ENCODE measurements at regions not wholly inside any gene's neighbourhood (a gene's known extent, or its start where the extent isn't known, plus 50 kb on each side); places are given as distances from the start of the nearest gene placed in this dataset.

- Histone ChIP-seq H3K27ac (no peak overlapping the region), H3K9me3 (no peaks in the 10 kb centered on the region), H3K4me3 (no peak overlapping the region), H3K27me3 (no peaks in the 10 kb centered on the region), H3K4me1 (no peaks in the 10 kb centered on the region), H3K36me3 (no peaks in the 10 kb centered on the region)
- WGBS (ENCODE audit: insufficient coverage, low coverage, low lambda C conversion rate, missing lambda C conversion rate) = 30% methylated on average over 1 of the region's 1 CpG
- ATAC-seq (no peak), DNase-seq (no peak)
- TF ChIP-seq, protein P1, sequence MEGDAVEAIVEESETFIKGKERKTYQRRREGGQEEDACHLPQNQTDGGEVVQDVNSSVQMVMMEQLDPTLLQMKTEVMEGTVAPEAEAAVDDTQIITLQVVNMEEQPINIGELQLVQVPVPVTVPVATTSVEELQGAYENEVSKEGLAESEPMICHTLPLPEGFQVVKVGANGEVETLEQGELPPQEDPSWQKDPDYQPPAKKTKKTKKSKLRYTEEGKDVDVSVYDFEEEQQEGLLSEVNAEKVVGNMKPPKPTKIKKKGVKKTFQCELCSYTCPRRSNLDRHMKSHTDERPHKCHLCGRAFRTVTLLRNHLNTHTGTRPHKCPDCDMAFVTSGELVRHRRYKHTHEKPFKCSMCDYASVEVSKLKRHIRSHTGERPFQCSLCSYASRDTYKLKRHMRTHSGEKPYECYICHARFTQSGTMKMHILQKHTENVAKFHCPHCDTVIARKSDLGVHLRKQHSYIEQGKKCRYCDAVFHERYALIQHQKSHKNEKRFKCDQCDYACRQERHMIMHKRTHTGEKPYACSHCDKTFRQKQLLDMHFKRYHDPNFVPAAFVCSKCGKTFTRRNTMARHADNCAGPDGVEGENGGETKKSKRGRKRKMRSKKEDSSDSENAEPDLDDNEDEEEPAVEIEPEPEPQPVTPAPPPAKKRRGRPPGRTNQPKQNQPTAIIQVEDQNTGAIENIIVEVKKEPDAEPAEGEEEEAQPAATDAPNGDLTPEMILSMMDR (IDR thresholded peaks at IDR 0.05) = no peak
- TF ChIP-seq POLR2A (IDR thresholded peaks at IDR 0.05) = no peak
- intact Hi-C loops (cut with DNase I) = no loop called here
Observed at GRCh38 chr6:80728830-80729229, 622.4 kb downstream of the BCKDHB start.

- Histone ChIP-seq H3K9me3 (no peaks in the 10 kb centered on the region), H3K27me3 (no peaks in the 10 kb centered on the region), H3K4me1 (no peaks in the 10 kb centered on the region), H3K4me3 (no peak overlapping the region), H3K27ac (no peak overlapping the region), H3K36me3 (no peaks in the 10 kb centered on the region)
- TF ChIP-seq POLR2A (IDR thresholded peaks at IDR 0.05) = no peak
- intact Hi-C loops (cut with DNase I) = no loop called here
- DNase-seq (no peak), ATAC-seq (no peak)
- WGBS (ENCODE audit: insufficient coverage, low coverage, low lambda C conversion rate, missing lambda C conversion rate) = 29% methylated on average over 1 of the region's 1 CpG
Observed at GRCh38 chr6:80728101-80728750, 621.8 kb downstream of the BCKDHB start.

- H3K27ac ChIP-seq = no peak overlapping the region
- TF ChIP-seq POLR2A (IDR thresholded peaks at IDR 0.05) = no peak
- TF ChIP-seq, protein P1 (IDR thresholded peaks at IDR 0.05) = no peak
- intact Hi-C loops (cut with DNase I) = no loop called here
- H3K27me3 ChIP-seq = no peaks in the 10 kb centered on the region
- 21% methylated on average over 4 of the region's 5 CpGs for WGBS (ENCODE audit: insufficient coverage, low coverage, low lambda C conversion rate, missing lambda C conversion rate)
- no peak for ATAC-seq
- no peaks in the 10 kb centered on the region for H3K4me1 ChIP-seq
- no peaks in the 10 kb centered on the region for H3K36me3 ChIP-seq
- no peak overlapping the region for H3K4me3 ChIP-seq
- H3K9me3 ChIP-seq = no peaks in the 10 kb centered on the region
- no peak for DNase-seq
Observed at GRCh38 chr6:80725156-80725930, 618.9 kb downstream of the BCKDHB start.

GRCh38 chr6:80720824-80721223, 614.4 kb downstream of the BCKDHB start:
- H3K36me3 ChIP-seq = no peaks in the 10 kb centered on the region
- H3K27ac ChIP-seq = no peak overlapping the region
- intact Hi-C loops (cut with DNase I) = no loop called here
- no CpG with 5 or more reads among the region's 3 CpGs for WGBS (ENCODE audit: insufficient coverage, low coverage, low lambda C conversion rate, missing lambda C conversion rate)
- no peak for DNase-seq
- no peak for TF ChIP-seq POLR2A (IDR thresholded peaks at IDR 0.05)
- TF ChIP-seq, protein P1 (IDR thresholded peaks at IDR 0.05) = no peak
- no peaks in the 10 kb centered on the region for H3K27me3 ChIP-seq
- H3K9me3 ChIP-seq = no peaks in the 10 kb centered on the region
- H3K4me3 ChIP-seq = no peak overlapping the region
- H3K4me1 ChIP-seq = no peaks in the 10 kb centered on the region
- ATAC-seq = peak in 1 of 4 donors; percentile 27

- ATAC-seq (no peak), DNase-seq (no peak)
- TF ChIP-seq, protein P1 (IDR thresholded peaks at IDR 0.05) = no peak
- TF ChIP-seq POLR2A (IDR thresholded peaks at IDR 0.05) = no peak
- no peak overlapping the region for H3K4me3 ChIP-seq
- WGBS (ENCODE audit: insufficient coverage, low coverage, low lambda C conversion rate, missing lambda C conversion rate) = 59% methylated on average over 6 of the region's 6 CpGs
- H3K27ac ChIP-seq = no peak overlapping the region
- no peaks in the 10 kb centered on the region for H3K36me3 ChIP-seq
- H3K9me3 ChIP-seq = no peaks in the 10 kb centered on the region
- H3K4me1 ChIP-seq = no peaks in the 10 kb centered on the region
- intact Hi-C loops (cut with DNase I) = no loop called here
- no peaks in the 10 kb centered on the region for H3K27me3 ChIP-seq
Observed at GRCh38 chr6:80714513-80714912, 608.0 kb downstream of the BCKDHB start.
